ENCODE measurements at regions not wholly inside any gene's neighbourhood (a gene's known extent, or its start where the extent isn't known, plus 50 kb on each side); places are given as distances from the start of the nearest gene placed in this dataset.

GRCh38 chr11:129543515-129544290 is 168.1 kb downstream of the BARX2 start:
- no peak overlapping the region for H3K4me3 ChIP-seq
- intact Hi-C loops (cut with DNase I; ENCODE audit: low total_unique reads), result no loop called here
- no peaks in the 10 kb centered on the region for H3K36me3 ChIP-seq
- no peak for DNase-seq
- H3K4me1 ChIP-seq, result no peaks in the 10 kb centered on the region
- peaks cover 0 to 4% (median 0%) of the 10 kb centered on the region in 7 donors for H3K27me3 ChIP-seq (replicated peaks in 1 of 7)
- H3K9me3 ChIP-seq, result peaks cover 0 to 37% (median 11%) of the 10 kb centered on the region in 8 donors
- 64 to 73% (median 65%) methylated on average over 3 of the region's 3 CpGs for WGBS, 5 donors
- H3K27ac ChIP-seq, result no peak overlapping the region
- TF ChIP-seq CTCF (IDR thresholded peaks at IDR 0.05 in 8 of 11, conservative IDR thresholded peaks at IDR 0.05 in 3 of 11) (no peak), POLR2AphosphoS5 (IDR thresholded peaks at IDR 0.05) (no peak), POLR2A (IDR thresholded peaks at IDR 0.05) (no peak)

GRCh38 chr11:129544691-129545090 is 169.0 kb downstream of the BARX2 start:
- Histone ChIP-seq H3K27ac (no peak overlapping the region), H3K4me1 (no peaks in the 10 kb centered on the region), H3K4me3 (no peak overlapping the region), H3K36me3 (no peaks in the 10 kb centered on the region), H3K27me3 (replicated peaks in 1 of 7) (peaks cover 0 to 4% (median 0%) of the 10 kb centered on the region in 7 donors), H3K9me3 (peaks cover 0 to 34% (median 14%) of the 10 kb centered on the region in 8 donors)
- TF ChIP-seq CTCF (IDR thresholded peaks at IDR 0.05 in 8 of 11, conservative IDR thresholded peaks at IDR 0.05 in 3 of 11), result no peak
- no peak for TF ChIP-seq POLR2AphosphoS5 (IDR thresholded peaks at IDR 0.05)
- TF ChIP-seq POLR2A (IDR thresholded peaks at IDR 0.05), result no peak
- intact Hi-C loops (cut with DNase I; ENCODE audit: low total_unique reads), result no loop called here
- WGBS, 5 donors, result 60 to 90% (median 73%) methylated on average over 1 of the region's 1 CpG
- no peak for DNase-seq

- no peak for DNase-seq
- no peak for TF ChIP-seq POLR2AphosphoS5 (IDR thresholded peaks at IDR 0.05)
- intact Hi-C loops (cut with DNase I; ENCODE audit: low total_unique reads), result no loop called here
- 74 to 78% (median 77%) methylated on average over 4 of the region's 4 CpGs for WGBS, 5 donors
- H3K27ac ChIP-seq, result no peak overlapping the region
- no peaks in the 10 kb centered on the region for H3K4me1 ChIP-seq
- H3K9me3 ChIP-seq, result peaks cover 0 to 35% (median 21%) of the 10 kb centered on the region in 8 donors
- H3K27me3 ChIP-seq (replicated peaks in 1 of 7), result peaks cover 0 to 4% (median 0%) of the 10 kb centered on the region in 7 donors
- no peaks in the 10 kb centered on the region for H3K36me3 ChIP-seq
- H3K4me3 ChIP-seq, result no peak overlapping the region
Measured at GRCh38 chr11:129546266-129546665, 170.6 kb downstream of the BARX2 start.

GRCh38 chr11:129557421-129557820 is 181.8 kb downstream of the BARX2 start:
- DNase-seq, result no peak
- TF ChIP-seq CTCF (IDR thresholded peaks at IDR 0.05 in 8 of 11, conservative IDR thresholded peaks at IDR 0.05 in 3 of 11) (no peak), POLR2AphosphoS5 (IDR thresholded peaks at IDR 0.05) (no peak), POLR2A (IDR thresholded peaks at IDR 0.05) (no peak)
- WGBS, 5 donors, result 66 to 91% (median 79%) methylated on average over 4 of the region's 4 CpGs

More at GRCh38 chr11:129557421-129557820, 181.8 kb downstream of the BARX2 start:
- Histone ChIP-seq H3K27ac (no peak overlapping the region), H3K4me3 (no peak overlapping the region), H3K36me3 (no peaks in the 10 kb centered on the region), H3K27me3 (replicated peaks in 1 of 7) (no peaks in the 10 kb centered on the region), H3K9me3 (peaks cover 0 to 36% (median 19%) of the 10 kb centered on the region in 8 donors), H3K4me1 (no peaks in the 10 kb centered on the region)
- intact Hi-C loops (cut with DNase I; ENCODE audit: low total_unique reads), result no loop called here

Data from spleen (tissue), 11 donors.